Astrocyte of the spinal cord (primary cell): ENCODE measurements at regions not wholly inside any gene's neighbourhood (a gene's known extent, or its start where the extent isn't known, plus 50 kb on each side); places are given as distances from the start of the nearest gene placed in this dataset.

ENCODE experiments used
- DNase-seq: peaks from one replicate; pipeline ENCODE4 v3.0.0; 2011; ENCODE audit warnings: low read depth, low spot score
- H3K4me3 ChIP-seq: 2 replicates; pipeline ENCODE4 v1.5.1; 2011; ENCODE audit warnings: low read depth, mild to moderate bottlenecking, low read length, moderate library complexity
- in situ Hi-C: cut with HindIII; loops from 2 replicates; pipeline ENCODE4 v1.10.0; 2017; ENCODE audit warnings: low sequenced_read_pairs
- TF ChIP-seq, protein P1 (sequence below): IDR thresholded peaks from 2 replicates; pipeline ENCODE4 v1.5.1; 2012; ENCODE audit warnings: low read depth, mild to moderate bottlenecking, low read length, inconsistent platforms

DNA sequence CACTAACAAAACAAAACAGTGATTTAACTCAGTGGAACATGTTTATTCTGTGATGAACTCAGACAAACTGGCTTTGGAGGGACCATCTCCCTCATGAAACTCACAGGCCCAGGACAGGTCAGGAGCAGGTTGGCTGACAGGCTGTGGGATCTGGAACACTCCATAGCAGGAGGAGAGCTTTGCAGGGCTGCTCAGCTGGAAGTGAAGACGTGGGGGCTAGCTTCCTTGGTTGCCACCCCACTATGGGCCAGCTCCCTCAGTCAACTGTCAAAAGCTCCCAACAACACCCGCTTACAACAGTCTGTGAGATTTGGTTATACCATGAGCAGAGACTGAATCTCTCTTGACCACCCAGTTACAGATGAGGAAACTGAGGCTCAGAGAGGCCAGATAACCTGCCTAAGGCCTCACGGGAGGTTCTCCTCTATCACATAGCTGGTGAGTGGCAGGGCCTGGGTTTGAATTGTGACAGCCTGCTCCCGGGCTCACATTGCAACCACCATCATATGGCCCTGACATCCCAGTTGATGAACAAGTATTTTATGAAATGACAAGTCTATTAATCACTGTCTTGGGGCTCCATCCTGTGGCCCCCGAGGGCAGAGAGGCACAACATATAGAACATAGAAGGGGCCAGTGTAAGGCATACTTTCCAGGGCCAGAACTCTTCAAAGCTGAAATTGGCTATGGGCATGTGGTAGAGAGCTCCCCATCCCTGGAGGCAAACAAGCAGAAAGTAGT is 473.4 kb downstream of the MN1 start:
- no peak overlapping the region for H3K4me3 ChIP-seq
- in situ Hi-C loops, result no loop called here
- DNase-seq, result no peak
- TF ChIP-seq, protein P1, sequence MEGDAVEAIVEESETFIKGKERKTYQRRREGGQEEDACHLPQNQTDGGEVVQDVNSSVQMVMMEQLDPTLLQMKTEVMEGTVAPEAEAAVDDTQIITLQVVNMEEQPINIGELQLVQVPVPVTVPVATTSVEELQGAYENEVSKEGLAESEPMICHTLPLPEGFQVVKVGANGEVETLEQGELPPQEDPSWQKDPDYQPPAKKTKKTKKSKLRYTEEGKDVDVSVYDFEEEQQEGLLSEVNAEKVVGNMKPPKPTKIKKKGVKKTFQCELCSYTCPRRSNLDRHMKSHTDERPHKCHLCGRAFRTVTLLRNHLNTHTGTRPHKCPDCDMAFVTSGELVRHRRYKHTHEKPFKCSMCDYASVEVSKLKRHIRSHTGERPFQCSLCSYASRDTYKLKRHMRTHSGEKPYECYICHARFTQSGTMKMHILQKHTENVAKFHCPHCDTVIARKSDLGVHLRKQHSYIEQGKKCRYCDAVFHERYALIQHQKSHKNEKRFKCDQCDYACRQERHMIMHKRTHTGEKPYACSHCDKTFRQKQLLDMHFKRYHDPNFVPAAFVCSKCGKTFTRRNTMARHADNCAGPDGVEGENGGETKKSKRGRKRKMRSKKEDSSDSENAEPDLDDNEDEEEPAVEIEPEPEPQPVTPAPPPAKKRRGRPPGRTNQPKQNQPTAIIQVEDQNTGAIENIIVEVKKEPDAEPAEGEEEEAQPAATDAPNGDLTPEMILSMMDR, result no peak

- in situ Hi-C loops, result no loop called here
- TF ChIP-seq, protein P1, result no peak
- no peak for DNase-seq
- no peak overlapping the region for H3K4me3 ChIP-seq
Measured at GRCh38 chr22:27329131-27329850, 472.3 kb downstream of the MN1 start.

- in situ Hi-C loops, result no loop called here
- TF ChIP-seq, protein P1, result no peak
- DNase-seq, result no peak
- no peak overlapping the region for H3K4me3 ChIP-seq
Measured at GRCh38 chr22:27329966-27330645, 471.4 kb downstream of the MN1 start.

- H3K4me3 ChIP-seq, result no peak overlapping the region
- in situ Hi-C loops, result no loop called here
- DNase-seq, result peak; percentile 48
- TF ChIP-seq, protein P1, result peak; percentile 71
Measured at GRCh38 chr22:27331526-27332281, 469.9 kb downstream of the MN1 start.

- TF ChIP-seq, protein P1, result no peak
- no peak overlapping the region for H3K4me3 ChIP-seq
- in situ Hi-C loops, result no loop called here
- DNase-seq, result no peak
Measured at GRCh38 chr22:27335102-27335660, 466.4 kb downstream of the MN1 start.
